ENCODE measurements at regions not wholly inside any gene's neighbourhood (a gene's known extent, or its start where the extent isn't known, plus 50 kb on each side); places are given as distances from the start of the nearest gene placed in this dataset.

- DNase-seq: no peak
Observed at GRCh38 chr15:26177816-26178215, 314.7 kb upstream of the ATP10A start.

GRCh38 chr15:26176831-26177230 is 313.7 kb upstream of the ATP10A start:
- no peak for DNase-seq

GRCh38 chr15:26171266-26171665 is 308.1 kb upstream of the ATP10A start:
- DNase-seq: no peak

DNA sequence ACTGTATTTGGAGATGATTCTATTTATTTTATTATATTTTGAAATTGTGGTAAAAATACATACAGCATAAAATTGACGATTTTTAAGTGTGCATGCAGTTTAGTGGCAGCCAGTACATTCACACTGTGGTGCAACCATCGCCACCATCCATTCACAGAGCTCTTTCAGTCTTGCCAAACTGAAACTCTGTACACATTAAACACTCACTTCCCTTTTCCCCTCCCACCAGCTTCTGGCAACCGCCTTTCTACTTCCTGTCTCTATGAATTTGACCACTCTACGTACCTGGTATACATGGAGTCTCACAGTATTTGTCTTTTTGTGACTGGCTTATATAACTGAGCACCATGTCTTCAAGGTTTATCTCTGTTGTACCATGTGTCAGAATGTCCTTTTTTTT is 303.3 kb upstream of the ATP10A start:
- DNase-seq: no peak

GRCh38 chr15:26165546-26165945 is 302.4 kb upstream of the ATP10A start:
- no peak for DNase-seq

DNA sequence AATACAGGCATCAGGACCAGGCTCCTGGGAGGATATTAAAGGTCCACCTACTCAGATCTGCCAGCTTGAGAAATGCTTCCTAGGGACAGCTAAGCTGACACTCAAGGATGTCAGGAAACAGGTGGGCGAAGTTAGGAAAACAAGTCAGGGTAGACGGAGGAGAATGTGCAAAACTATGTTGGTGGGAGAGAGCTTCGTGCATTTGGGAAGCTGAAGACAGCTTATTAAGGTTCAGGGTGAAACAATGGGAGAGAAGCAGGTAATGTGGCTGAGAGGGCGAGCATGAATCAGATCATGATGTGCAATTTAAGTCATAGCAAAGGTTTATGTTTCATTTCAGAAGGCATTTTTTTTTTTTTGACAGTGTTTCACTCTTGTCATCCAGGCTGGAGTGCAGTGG is 297.2 kb upstream of the ATP10A start:
- DNase-seq: no peak

DNA sequence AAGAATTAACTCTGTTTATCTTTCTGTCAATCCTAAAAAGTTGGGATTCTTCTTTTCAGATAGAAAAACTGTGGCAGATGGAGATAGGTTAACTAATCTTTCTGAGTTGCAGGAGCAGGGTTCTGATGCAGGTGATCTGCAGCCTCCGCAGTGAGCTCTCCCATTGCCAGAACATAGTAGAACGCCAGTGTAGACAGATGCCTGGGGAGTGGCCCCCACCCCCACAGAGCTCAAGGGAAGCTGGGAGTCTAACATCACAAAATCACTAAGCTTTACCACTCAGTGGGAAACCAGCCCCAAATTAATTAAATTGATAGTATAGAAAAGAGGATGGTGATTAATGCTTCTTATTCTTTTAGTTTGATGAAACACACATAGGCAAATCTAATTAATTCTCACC is 295.0 kb upstream of the ATP10A start:
- DNase-seq: no peak

DNA sequence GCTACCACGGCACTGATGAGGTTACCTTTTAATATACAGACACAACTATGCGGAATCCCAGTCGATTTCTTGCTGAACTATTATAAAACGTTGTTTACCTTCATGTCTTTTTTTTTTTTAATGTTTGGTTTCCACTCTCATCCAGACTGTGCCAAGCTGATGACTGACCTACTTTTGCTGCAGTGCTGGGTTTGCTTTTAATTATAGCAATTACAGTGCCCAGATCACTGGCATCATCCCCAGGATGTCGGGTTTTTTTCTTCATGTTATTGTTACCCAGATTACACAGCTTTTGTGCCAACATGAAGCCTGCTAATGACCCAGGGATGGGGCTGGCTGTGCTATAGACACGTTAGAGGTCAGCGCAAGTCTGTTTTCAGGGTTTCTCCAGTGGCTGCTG is 294.0 kb upstream of the ATP10A start:
- DNase-seq: peak; percentile 96

DNA sequence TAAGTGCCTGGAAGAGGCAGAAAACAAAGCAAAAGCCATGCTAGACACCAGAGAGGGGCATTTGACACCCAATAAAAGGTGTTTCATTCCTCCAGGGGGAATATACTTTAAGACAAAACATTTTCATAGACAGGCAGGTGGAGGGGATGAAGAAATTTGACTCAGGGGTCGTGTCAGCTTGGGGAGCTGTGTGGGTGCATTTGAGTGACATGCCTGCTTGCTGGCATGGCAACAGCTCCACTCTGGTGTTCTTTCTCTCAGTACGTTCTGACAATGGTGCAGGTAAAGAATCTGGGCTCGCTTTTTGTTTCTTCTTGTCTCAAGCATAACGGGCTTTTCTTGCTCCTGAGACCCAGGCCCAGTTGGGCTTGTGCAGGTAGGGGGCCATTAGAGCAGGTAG is 292.9 kb upstream of the ATP10A start:
- DNase-seq: no peak

GRCh38 chr15:26148156-26148860 is 285.2 kb upstream of the ATP10A start:
- DNase-seq: no peak

DNA sequence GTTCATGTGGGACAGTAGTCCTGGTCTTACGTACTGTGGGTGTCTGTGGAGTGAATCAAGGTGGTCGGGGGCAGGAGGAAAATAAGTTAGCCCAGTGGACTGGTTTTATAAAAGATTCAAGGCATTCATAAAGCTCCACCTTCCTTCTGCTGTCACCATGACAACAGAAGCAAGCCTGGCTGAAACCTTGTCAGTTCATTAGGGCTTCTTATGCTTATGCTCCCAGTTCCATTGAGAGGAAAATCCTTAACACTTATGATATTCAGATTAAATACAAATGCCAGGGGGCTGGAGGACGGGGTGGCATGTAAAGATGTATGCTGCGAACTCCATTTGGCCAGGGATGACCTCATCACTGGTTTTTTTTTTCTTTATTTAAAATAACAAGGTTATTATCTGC is 283.1 kb upstream of the ATP10A start:
- no peak for DNase-seq

GRCh38 chr15:26145796-26146195 is 282.7 kb upstream of the ATP10A start:
- no peak for DNase-seq

DNA sequence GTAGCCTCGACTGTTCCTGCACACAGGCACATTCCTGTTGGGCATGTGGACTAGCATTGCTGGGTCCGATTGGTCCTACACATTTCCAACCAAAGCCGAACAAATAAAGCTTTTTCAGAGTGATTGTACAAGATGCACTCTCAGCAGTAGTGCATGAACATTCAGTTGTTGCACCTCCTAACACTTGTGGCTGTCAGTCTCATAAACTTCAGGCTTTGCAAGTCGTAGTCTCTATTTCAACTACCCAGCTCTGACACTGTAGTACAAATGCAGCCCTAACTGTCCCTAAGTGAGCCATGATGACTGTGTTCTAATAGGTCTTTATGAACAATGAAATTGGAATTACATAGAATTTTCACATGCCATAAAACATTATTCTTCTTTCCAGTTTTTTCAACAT is 281.7 kb upstream of the ATP10A start:
- DNase-seq: no peak

DNA sequence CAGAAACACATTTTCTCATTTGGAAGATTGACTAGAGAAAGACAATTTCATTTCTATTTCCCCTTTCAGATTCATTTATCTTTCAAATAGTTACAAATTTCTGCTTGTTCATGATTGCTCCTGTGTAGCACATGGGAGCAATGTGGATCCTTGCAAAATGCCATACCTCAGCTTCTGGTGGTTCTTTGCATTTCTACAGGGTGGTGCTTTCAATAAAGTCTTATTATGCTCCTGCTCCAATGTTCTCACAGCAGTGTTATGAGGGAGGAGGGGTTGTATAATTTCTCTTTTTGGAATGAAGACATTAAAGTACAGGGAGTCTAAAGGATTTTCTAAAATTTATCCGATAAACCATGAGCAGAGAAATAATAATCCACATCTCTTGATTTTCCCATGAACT is 280.1 kb upstream of the ATP10A start:
- DNase-seq: no peak

- DNase-seq: no peak
Observed at GRCh38 chr15:26134812-26135211, 271.7 kb upstream of the ATP10A start.

DNA sequence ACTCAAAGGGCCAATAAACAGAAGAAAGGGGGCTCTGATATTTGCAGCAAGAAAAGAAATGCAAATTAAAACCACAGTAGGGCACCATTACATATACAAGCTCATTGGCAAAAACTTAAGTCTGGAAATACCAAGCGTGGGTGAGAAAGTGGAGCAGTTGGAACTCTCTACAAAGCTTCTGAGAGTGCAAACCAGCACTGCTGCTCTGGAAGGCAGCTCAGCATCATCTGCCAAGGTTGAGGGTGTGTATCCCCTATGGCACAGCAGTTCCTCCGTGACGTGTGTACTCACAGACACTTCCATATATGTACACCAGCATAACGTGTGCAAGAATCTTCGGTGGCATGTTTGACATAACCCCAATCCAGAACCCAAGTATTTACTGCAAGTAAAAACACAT is 271.0 kb upstream of the ATP10A start:
- DNase-seq: no peak

DNA sequence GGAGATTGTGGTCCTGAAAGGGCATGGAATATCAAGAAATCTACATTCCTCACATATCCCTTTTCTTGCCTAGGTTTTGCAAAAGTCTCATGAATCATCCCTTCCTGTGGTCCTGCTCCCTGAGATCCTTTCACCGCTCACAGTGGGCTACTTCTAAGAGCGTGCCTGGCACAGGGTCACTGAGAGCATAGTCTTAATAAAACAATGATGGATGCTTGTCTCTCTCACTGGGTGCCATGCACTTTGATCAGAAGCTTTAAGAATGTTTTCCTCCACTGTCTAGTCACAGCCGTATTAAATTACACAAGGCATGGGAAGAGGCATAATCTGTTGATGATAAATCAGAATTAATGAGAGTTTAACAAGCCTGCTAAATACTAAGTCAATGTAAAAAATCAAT is 269.7 kb upstream of the ATP10A start:
- DNase-seq: no peak

DNA sequence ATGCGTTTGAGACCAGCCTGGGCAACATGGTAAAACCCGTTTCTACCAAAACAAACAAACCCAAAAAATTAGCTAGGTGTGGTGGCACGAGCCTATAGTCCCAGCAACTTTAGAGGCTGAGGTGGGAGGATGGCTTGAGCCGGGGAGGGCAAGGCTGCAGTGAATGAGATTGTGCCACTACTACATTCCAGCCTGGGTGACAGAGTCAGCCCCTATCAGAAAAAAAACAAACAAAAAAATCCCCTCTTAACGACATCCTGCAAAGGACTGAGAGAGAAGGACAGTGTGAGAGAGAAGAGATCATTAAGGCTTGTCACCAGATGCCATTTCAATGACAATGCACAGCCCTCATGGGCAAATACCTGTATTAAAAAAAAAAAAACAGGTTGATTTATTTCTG is 266.7 kb upstream of the ATP10A start:
- DNase-seq: peak; percentile 10

- no peak for DNase-seq
Observed at GRCh38 chr15:26128611-26129140, 265.5 kb upstream of the ATP10A start.

- DNase-seq: peak; percentile 95
Observed at GRCh38 chr15:26126819-26127387, 263.8 kb upstream of the ATP10A start.

DNA sequence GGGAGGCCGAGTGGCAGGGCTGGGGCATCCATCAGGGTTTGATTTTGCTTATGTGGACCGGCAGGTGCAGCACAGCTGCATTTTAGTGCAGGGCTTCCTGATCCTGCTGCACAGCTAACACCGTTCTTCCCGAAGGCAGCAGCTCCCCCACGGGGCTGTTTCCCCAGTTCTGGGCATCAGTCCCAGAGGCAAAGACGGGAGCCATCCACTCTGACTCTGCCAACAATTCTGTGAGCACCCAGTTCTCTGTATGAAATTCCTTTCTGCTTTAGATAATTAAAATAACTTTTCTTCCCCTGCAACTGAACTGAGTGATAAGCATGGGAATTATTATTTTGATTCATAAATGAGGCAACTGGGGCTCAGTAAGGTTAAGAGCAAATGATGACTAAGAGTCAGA is 262.9 kb upstream of the ATP10A start:
- DNase-seq: peak; percentile 85

GRCh38 chr15:26125664-26126063 is 262.5 kb upstream of the ATP10A start:
- no peak for DNase-seq

DNA sequence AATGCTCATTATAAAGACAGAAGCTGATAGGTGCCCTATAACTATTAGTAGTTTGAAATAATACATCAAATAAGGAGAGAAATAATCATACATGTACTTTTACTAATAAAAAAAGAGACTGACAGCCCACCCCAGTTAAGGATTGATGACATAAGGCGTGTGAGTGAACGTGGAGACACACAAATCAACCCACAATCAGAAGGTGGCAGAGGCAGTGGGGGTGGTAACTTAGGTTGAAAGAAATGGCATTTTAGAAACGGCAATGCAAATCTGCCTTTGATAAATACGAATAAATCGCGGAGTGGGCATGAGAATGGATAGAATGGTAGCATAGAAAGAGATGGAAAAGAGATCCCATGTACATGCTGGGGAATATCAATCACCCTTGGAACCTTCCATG is 256.2 kb upstream of the ATP10A start:
- no peak for DNase-seq

DNA sequence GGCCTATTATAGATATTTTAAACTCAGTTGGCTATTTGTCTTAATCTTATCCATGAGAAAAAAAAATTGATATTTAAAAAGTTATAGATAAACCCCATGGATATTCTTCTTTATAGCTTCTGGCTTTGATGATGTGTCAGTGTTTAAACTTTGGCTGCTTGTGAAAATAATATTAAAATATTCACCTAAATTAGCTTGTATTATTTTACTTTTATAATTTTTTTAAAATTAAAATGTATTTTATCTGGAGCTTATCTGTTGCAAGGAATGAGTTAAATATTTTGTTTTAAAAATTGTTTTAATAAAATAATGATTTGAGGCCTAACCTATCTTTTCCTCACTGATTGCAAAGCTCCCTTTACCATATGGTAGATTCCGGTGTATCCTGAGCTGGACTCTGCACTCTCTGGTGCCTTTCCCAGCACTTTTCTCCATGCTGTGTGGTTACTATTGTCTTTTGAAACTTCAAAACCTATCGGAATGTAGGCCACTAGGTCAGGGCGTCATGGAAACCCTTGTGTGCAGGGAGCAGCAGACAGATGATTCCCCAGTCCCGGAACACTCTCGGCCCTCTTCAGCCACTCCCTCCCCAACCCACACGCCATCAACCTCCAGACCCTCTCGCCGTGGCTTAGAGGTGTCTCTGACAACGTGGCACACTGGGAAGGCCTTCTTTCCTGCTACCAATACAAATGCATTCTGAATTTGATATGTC is 252.3 kb upstream of the ATP10A start:
- no peak for DNase-seq

Data from NCI-H1092 treated with DMSO at 0.1 percent for 48 hours (cell line).